Mucosa of gallbladder (tissue), 1 donor: ENCODE measurements at regions not wholly inside any gene's neighbourhood (a gene's known extent, or its start where the extent isn't known, plus 50 kb on each side); places are given as distances from the start of the nearest gene placed in this dataset.
"Not testable (repeated sequence)": the region's sequence is repeated elsewhere in the genome, so short reads cannot be mapped to it uniquely, and the experiment has no call there.

Experiments used
- DNase-seq: peaks from one replicate; pipeline ENCODE4 v3.0.0-alpha.2; 2020; ENCODE audit warnings: low spot score
- donor health status: DM: no; HTN: no; CAD: no.

DNA sequence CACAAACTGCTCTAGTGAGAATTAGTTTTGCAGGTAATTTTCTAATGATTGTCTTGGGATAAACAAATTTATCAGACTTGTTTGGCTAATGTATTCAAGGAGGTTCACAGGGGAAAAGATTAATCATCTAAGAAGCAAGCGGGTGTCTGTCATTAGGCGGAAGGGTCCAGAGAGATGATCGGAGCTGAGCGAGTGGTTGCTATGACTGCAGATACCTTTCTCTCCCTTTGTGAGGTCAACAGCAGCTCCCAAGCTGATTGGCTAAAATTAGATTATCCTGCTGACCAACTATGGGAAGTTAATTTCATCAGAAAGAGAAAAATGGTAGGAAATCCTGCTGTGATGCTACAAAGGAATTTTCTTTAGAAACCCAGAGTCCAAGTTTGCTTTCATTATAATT, 276.0 kb downstream of the SOX2 start:
- DNase-seq = no peak

DNA sequence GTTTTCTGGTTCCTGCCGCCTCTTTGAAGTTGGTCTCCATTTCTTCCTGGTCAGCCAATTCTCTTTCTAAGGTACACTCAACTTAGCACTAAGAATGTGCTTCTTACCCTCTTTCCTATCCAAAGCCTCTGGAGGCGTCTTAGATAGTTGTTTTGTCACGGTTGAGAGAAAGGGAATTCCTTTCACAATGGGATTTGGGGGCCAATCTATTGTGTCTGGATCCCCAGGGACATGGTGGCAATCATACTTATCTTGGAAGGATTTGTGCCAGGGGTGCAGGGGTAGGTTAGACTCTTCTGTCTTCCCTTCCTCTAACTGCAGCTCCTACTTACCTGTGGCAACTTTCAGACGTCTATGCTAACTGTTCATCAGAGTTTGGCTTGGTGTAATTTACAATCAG, 287.1 kb downstream of the SOX2 start:
- DNase-seq = no peak

DNA sequence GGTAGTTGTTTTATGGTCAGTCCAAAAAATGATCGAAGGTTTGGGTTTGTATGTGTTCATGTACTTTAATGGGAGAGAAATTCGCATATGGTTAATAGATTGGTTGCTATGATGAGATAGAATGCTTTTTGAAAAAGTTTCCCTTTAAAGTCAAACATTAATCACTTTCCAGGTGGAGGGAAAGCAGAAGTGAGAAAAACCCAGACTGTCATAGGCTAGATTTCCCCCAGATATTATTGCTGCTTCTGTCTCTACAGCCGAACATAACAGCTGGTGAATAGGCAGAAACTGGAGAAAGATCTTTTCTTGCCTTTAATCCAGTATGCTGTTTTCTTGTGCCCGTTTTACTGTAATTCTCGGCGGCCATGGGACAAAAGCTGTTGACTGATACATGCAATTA, 287.6 kb downstream of the SOX2 start:
- no peak for DNase-seq

DNA sequence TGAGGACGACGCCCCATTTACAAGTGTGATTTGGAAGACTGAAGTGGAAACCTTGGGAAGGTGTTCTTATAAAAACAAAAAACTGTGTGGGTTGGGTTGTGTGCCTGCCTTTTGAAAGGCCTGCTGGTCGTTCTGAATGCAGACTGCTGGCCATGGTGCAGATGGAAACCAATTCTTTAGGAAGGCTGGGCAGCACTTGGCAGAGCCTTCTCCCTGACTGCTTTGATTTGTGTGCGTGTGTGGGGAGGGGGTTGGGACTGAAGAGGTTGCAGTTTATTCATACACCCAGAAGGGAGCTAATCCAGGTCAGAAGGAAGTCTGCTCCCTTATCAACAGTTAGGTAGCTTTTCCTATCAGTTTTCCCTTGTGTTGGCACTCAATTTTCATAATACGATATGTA, 288.7 kb downstream of the SOX2 start:
- no peak for DNase-seq

DNA sequence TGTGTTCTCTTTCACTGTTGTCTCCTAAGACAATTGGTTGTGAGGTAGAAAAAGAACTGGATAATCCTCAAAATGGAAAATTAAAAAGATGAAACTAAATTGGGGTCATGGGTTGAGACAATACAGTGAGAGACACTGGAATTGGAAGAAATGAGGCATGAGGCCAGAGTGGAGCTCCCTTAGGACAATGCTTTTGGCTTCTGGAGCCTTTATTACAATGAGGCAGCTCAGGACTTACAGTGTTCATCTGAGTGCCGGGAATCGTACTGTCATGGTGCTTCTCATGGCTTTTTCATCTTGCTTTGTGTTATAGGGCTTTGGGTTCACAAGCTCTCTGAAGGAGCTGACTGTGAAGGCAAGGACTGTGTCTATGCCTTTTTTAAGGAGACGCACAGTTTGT, 293.5 kb downstream of the SOX2 start:
- DNase-seq = no peak

DNA sequence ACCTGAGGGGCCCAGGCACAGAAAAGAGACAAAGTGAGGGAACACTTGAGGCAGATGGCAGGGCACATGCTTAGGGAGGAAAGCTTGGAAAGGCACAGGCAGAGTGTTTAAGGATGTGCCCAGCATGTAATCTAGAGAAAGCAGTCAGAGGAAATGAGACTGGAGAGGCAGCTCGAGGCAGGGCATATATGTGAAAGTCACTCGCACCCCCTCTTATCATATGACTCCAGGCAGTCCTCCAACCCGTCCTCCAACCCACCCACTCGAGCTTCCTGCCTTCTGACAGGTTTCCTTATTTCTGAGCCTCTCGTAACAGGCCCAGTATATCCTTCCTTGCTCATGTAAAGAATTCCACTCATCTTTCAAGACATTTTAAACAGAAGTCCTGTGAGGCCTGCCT, 294.0 kb downstream of the SOX2 start:
- DNase-seq = no peak

DNA sequence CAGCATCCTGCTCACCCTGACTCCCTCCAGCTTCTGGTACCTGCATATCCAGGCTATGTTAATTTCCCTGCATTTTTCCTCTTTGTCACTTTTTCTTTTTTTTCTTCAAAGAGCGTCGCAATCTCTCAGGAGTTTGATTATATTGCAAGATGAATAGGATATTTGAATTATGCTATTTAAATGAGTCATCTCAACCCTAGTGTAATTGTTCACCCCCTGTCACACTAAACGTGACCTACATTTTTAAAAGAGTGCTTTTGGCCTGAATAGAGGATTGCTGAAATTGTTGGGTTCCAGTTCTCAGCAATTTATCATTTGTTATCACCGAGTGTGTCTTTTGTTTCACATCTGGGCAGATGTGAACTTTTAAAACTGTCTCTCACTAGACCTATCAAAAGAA, 294.7 kb downstream of the SOX2 start:
- DNase-seq = no peak

DNA sequence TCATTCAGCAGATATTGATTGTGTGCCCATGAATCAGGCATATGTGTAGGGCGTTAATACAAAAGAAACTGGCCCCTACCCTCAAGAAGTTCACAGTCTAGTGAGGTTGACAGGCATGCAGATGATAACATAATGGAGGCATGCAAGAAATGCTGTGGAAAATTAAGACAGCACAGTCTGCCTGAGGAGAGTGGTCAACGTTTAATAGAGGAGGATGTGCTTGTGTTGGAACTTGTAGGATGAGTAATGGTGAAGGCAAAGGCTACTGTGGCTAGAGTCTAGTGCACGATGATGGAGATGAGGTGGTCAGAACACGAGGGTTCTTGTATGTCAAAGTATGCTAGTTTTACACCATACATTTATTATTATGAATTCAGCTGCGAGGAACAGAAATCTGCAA, 295.7 kb downstream of the SOX2 start:
- no peak for DNase-seq

DNA sequence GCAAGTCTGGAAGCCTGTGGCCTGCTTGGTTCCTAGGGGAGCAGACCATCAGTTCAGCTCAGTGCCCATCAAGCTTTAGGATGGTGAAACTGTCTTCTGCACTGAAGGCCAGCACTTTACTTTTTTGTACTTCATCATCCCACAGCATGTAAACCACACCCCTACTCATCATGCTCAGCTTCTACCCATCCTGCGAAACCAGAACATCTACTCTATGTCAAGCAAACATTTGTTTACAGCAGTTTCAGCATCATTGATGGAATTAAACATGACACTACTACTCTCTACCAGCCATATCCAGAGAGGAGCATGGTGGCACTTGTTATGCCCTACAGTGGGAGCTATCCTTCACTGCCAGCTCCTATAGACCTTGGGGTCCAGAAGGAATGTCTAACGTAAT, 306.6 kb downstream of the SOX2 start:
- no peak for DNase-seq

DNA sequence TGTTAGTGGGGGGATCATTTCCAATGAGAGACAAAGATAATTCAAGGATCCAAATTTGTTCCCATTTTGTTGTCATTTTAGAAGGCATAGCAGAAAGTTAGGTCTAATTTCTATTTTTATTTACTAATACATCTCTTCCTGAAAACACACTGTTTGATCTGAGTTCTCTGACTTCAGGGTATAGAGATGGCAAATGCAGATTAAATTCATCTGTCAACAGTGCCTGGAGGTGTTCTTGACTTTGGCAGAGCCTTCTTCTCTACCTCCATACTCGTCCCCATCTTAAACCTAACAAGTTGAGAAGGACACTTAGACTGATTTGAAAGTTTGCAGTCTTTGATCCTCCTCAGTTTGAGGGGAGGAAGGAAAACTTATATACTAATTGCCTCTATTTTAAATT, 308.2 kb downstream of the SOX2 start:
- no peak for DNase-seq

DNA sequence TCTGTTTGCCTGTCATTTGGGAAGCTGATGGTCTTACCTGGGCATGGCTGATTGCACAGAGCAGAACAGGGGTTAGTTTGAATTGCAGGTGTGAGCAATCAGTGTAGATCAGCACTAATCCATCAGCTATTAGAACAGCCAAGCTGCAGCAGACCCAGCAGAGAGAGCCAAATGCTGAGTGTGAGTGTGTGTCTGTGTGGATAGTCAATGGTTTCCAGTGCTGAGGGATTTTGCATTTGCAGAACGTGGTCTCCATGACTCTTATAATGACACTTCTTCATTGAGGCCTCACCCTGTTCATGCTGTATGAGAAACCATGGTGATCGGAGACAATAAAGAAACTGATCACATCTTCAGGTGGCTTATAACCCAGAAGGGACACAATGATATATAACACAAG, 312.1 kb downstream of the SOX2 start:
- DNase-seq = no peak

DNA sequence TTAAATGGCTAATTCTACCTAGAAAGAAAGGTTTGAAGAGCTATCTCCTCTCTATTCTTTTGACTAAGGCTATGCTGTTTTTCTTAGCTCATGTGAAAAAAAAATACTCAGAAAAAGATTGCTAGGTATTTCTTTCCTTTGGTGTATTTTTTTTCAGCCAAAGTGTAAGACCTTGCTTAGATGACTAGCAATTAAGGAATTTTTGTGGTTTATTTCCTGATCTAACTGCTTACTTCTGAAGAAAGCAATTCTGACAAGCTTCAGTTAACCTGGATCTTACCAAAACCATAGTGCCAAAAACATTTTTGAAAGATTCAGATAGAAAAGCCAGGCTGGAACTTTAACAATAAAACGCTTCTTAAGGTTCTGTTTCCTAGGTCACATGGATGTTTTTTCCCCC, 315.6 kb downstream of the SOX2 start:
- DNase-seq = no peak

DNA sequence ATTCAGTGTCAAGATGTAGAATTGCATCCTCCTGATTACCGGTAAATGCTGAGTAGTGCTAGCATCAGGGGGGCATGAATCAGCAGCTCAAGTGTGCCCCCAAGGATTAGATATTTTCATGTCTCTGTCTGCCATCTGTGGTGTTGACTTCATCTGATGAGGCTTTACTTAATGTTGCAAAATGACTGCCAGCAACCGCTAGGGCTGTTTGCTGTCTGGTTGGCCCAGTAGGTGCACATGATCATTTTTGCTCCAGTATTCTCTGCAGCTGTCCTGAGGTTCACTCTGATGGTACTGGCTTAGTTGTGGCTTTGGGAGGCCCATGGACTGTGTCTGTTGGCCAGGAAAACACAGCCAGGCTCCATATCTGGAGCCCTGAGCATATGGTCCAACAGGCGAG, 316.4 kb downstream of the SOX2 start:
- DNase-seq = no peak

DNA sequence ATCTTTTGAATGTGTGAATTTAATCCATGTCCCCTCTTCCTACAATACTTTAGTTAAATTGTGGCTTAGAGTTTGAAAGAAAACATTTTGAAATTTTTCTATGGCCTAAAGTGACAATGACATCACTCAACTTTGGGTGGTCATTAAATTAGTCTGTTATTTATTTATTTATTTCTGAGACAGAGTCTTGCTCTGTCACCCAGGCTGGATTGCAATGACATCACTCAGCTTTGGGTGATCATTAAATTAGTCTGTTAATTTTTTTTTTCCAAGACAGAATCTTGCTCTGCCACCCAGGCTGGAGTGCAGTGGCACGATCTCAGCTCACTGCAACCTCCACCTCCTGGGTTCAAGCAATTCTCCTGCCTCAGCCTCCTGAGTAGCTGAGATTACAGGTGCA, 322.5 kb downstream of the SOX2 start:
- DNase-seq = not testable (repeated sequence)

DNA sequence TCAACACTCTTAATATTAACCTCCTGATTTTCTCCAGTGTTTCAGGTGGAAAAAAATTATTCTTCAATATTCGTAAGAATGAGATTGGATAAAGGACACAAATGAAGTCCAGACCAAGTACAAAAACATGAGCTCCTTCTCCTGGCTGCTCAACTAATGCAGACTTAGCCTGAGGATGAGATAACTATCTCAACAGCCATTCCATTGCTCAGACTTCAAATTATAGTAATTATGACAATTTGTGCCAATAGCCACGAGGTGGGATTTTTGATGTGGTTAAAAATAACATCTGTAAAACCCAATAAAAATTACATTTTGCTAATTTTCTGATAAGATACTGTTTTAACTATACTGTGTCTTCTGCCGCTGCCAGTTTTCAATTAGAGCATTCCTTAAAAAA, 323.6 kb downstream of the SOX2 start:
- no peak for DNase-seq

DNA sequence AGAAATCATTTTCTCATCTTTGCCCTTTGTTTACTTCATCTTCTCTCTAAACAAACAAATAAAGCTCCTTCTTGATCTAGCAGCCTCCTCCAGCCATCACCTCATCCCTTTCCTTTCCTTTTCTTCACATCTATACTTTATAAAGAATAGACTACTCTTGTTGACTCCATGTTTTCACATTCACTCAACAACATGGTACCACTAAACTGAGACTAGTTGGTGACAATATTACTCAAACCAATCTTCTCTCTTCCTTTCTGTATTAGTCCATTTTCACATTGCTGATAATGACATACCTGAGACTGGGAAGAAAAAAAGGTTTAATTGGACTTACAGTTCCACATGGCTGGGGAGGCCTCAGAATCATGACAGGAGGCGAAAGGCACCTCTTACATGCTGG, 324.7 kb downstream of the SOX2 start:
- no peak for DNase-seq

DNA sequence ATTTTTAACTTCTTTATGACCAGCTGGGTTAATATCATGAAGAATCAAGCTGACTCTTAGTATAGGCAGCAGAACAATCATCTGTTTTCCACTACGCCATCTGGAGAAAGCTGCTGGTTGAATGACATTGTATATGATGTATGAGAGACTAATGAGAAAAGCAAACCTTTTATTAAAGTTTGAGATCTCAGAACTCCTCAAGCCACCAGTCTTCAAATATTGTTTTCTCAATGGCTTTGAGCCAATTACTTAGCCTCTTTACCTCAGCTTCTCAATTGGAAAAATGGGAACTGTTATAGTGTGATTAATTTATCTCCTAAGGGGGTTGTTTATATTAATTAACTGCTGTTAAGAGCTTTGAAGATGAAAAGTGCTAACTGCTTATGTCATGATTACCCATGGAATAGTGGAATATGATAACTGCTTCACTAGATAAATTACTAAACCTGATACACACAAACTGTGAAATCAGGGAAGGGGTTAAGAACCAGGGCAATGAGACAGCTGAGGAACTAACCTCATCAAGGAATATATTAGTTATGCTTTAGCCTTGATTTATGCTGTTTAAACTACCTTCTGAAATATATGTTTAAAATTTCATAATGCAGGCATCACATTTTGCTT, 330.1 kb downstream of the SOX2 start:
- no peak for DNase-seq

DNA sequence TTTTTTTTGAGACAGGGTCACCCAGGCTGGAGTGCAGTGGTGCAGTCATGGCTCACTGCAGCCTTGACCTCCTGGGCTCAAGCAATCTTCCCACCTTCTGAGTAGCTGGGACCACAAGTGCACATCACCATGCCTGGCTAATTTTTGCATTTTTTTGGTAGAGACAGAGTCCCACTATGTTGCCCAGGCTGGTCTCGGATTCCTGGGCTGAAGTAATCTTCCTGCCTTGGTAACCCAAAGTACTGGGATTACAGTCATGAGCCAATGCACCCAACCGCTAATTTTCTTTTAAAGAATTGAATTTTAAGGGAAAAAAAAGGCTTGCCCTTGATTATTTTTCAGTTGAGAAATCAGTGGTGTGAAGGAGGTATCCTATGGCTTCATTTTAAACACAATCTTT, 334.0 kb downstream of the SOX2 start:
- DNase-seq = no peak

DNA sequence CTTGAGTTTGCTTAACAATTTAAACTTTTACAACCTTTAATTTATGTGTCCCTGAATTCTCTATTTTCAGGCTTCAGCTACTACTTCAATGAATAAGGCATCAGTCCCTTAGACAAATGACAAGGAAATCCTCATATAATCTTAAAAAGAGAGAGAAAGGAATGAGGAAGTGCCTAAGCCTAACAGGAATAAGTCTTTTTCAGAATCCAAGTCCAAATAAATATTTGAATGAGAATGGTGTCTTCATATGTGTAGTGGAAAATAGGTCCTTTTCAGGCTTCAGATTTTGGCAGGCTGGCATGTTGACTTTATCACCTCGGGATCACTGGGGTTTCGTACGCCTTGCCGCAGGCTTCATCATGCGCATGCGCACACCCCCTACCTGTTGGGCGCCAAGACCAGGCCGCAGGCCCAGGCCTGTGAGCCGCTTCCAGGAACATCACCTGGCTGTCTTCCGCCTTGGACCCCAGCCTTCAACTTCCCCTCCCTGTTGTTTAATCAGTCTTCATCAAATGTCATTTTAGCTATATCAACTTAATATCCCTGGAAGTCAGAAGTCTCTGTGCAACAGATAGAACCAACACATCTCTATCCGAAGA, 334.5 kb downstream of the SOX2 start:
- no peak for DNase-seq

DNA sequence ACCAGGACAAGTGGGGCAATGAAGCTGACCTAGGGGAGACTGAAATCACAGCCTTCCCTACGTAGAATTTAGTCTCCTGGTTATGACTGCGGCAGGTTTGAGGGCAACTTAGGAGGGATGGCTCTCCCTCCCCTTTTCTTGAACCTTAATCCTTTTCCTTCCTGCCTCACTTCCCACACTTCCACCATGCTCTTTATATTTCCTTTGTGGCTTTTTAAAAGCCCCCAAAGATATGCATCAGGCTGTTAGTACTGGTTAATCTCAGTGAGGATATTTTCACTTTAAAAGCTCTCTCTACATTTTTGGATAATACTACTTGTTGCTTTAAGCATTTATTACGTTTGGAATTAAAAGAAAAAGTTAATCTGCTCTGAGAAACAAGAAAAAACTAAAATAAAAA, 339.2 kb downstream of the SOX2 start:
- no peak for DNase-seq

DNA sequence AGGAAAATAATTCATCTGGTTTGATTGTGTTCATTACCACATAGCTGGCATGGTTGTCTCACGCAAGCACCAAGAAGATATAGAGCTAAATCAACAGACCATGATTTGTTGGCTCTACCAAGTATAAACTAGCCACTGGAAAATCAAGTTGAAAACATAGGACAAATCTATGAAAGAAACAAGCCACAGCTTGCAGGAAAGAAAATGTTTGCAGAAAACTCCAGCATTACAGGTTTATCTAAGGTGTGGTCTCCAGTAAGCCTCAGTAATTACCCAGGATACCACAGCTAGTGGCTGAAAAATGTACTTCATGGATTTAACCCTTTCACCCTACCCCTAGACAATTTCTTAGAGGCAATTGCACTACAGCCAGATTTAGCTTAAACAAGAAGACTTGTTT, 340.6 kb downstream of the SOX2 start:
- DNase-seq = no peak

DNA sequence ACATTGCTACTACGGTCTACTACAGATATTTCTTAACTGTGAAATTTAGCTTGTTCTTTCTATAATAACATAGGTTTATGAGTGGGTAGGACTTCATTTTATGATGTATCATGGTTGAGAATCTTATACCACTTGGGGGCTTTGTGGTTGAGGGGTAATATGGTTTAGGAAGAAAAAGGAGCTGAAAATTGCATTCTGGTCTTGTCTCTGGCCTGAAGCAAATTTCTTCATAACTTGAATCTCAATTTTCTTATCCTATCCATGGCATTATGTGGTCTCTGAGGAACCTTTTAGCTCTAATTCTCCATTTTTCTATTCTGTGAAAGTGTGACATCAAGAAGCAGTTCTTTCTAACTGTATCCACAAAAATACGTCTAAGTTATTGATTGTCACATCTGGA, 341.0 kb downstream of the SOX2 start:
- DNase-seq = no peak

DNA sequence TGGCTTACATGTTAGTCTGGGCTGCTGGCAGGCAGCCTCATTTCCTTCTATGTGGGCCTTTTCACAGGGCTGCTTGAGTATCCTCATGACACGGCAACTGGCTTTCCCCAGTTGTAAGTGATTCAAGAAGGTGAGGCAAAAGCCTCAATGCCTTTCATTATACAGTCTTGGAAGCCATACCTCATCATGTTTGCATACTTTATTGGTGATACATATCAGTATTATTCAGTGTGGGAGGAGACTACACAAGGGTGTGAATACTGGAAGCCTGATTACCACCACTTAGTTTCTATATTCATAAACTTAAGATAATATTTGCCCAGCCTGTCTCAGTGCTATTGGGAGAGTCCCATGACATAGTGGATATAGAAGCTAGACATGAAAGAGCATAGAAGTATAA, 346.8 kb downstream of the SOX2 start:
- no peak for DNase-seq

DNA sequence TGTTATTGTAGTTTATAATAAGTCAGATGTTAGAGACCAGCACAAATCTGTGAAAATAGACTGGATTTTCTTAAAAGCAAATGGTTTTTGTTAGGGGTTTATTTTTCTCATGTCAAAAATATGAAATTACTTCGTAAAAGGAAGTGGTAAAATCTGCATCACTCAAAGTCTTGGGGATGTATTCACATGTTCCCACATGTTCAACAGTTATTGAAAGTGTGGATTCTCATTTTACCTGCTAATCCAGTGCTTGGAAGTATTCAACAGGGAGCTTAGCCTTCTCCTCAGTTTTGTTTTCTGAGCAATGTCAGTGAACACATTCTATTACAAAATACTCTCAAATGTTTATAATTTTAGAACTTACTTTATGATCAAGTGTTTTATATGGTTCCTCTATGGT, 352.0 kb downstream of the SOX2 start:
- DNase-seq = no peak
